IPS DF 19.7 (cell line): ENCODE measurements at regions not wholly inside any gene's neighbourhood (a gene's known extent, or its start where the extent isn't known, plus 50 kb on each side); places are given as distances from the start of the nearest gene placed in this dataset.
A peak's percentile ranks its signal among the peaks of the same experiment; 100 is the strongest.

Experiments
- DNase-seq: peaks from one replicate; pipeline ENCODE4 v3.0.0-alpha.2; 2013; ENCODE audit warnings: low read depth, low spot score

- DNase-seq = no peak
Observed at GRCh38 chr6:125537090-125537489, 212.3 kb upstream of the HEY2 start.

GRCh38 chr6:125539892-125540291, 209.5 kb upstream of the HEY2 start:
- DNase-seq = no peak

GRCh38 chr6:125544819-125545218, 204.6 kb upstream of the HEY2 start:
- DNase-seq = no peak

DNA sequence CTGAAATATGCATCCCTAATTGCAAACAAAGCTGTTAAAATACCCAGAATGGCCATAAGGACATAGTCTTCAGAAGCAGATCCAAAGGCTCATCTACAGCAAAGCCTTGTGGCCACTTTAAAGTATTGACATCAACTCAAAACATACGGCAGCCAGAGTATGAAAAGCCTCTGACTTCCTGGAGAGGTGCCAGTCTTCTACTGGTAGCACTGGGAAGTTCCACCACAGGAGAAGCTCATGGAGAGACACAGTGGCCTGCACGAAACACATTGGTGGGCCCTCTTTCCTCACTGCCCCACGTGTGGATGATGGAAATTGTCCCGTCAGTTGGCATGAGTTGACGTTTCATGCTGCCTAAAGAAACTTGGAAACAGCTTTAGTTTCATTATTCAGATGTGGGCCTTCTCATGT, 202.6 kb upstream of the HEY2 start:
- no peak for DNase-seq

DNA sequence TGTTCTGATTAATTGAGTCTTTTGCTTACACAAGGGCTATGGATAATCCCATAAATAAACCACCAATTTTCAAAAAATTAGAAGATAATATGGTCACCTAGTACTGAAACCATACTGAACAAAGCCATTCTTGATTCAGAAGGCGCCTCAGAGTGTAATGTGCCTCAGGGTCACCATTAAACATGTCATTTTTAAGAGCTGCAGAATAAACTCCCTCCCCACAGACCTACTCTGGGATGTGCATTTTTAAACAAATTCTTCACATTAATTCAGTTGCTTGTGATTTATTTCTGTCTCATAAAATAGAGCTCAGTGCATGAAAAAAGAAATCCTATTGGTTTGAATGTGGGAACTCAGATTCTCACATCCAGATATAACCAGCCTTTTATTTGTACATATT, 202.1 kb upstream of the HEY2 start:
- DNase-seq = no peak

- no peak for DNase-seq
Observed at GRCh38 chr6:125549202-125549884, 200.1 kb upstream of the HEY2 start.

- DNase-seq = no peak
Observed at GRCh38 chr6:125550892-125551291, 198.5 kb upstream of the HEY2 start.

DNA sequence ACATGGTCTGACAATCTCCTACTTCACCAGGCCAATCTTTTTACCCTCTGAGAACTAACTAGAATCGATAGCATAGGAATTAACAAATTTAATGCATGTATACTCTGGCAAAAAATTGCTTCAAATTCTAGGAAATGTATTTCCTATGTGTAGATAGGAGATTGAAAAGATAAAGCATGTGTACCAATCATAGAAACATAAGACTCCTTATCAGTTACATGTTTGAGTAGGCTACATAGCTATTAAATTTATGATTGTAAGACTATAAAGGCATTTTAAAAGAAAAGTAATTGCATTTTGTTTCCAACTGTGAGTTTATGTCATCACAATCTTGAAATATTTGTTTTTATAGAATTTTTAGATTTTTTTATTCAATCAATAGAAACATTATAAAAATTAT, 196.6 kb upstream of the HEY2 start:
- DNase-seq = no peak

GRCh38 chr6:125554456-125554855, 195.0 kb upstream of the HEY2 start:
- no peak for DNase-seq

- no peak for DNase-seq
Observed at GRCh38 chr6:125558241-125558843, 191.1 kb upstream of the HEY2 start.

DNA sequence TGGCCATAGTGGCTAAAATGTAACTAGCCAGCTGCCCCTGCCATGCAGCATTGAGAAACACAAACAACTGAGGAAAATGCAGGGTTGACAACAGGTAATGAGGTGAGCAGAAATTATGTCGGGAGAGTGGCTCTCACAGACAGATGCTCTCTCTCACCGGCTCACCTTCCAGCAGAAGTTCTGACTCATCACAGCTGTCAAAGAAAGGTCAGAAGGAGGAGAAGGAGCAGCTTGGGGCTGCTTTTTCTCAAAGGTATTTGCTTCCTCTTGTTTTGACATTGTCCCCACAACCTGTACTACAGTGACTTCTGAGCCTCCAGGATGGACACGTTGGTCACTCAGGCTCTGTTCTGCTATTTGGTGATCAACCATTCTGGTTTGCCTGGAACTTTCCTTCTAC, 190.5 kb upstream of the HEY2 start:
- DNase-seq = no peak

- DNase-seq = no peak
Observed at GRCh38 chr6:125562156-125562555, 187.3 kb upstream of the HEY2 start.

DNA sequence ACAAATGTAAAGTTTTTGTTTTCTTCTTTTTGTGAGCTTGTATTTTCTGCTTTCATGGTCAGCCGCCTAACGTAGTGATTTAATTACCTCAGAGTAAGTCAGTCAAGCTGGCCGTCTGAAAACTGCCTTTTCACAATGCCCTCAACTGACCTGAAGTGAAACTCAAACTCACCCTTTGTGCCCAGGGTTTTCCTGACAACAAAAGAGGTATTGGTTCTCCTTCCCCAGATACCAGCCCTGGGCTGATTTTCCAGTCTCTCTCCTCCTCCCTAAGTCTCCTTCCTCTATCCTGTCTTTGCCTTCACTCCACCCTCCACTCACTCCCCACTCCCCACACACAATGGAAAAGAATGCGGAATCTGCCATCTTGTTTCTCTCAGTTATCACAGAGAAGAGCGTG, 184.5 kb upstream of the HEY2 start:
- no peak for DNase-seq

DNA sequence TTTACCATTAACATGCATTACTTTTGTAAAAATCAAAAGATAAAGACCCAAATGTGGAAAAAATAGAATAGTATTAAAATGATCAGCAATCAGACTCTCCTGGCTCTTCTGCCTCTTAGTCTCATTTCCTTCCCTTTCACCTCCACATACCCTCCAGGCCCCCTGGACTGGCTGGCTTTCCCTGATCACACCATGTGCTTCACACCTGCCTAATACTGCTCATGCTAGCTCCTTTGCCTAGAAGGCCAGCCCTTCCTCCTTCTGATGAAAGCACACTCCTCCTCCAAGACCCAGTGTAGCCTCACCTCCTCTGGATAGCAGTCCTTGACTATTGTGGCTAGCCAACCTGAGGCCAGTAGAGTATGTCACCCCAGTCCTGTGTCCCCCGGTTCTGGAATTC, 182.0 kb upstream of the HEY2 start:
- DNase-seq = no peak

DNA sequence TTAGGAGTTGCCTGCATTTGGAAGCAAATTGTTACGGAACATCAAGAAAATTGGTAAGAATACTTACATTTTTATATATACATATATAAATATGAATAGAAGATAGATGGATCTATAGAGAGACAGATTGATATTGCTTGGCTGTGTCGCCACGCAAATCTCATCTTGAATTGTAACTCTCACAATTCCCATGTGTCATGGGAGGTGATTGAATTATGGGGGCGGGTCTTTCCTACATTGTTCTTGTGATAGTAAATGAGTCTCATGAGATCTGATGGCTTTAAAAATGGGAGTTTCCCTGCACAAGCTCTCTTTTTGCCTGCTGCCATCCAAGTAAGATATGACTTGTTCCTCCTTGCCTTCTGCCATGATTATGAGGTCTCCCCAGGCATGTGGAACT, 180.8 kb upstream of the HEY2 start:
- no peak for DNase-seq

GRCh38 chr6:125570526-125570925, 178.9 kb upstream of the HEY2 start:
- no peak for DNase-seq

GRCh38 chr6:125571207-125571755, 178.2 kb upstream of the HEY2 start:
- DNase-seq = no peak

DNA sequence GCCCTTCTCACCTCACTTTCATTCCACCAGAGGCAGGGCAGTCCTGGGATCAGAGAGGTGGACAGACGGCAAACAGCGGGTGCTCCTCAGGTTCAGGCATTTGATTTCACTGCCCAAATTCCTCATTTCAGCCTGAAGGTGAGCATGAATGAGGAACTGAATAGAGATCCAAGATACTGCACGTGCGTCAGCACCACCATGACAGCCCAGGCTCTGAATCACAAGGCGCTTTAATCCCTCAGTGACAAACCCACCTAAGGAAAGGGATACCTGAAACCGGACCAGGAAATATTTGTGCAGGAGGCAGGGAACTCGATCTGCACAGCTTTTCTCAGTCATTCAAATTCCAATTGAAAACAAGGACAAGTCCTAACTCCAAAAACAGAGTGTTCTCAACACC, 174.8 kb upstream of the HEY2 start:
- no peak for DNase-seq

DNA sequence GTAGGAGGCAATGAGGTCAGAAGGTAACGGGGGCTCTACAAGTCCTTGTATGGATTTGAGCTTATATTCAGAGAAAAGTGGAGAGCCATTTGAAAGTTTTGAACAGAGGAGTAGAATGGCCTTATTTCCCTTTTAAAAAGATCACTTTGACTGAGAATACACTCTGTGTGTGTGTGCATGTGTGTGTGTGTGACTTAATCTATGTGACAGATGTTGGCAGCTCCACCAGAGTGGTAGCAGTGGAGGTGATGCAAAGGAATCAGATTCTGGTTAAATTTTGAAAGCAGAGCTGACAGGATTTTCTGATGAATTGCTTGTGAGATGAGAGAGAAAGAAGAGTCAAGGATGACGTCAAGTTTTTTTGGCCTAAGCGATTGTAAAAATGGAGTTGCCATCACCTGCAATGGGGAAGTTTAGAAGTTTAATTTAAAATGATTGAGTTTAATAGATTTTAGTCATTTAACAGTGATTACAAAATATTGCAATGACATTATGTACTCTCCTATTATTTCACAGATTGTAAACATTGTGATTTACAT, 172.2 kb upstream of the HEY2 start:
- no peak for DNase-seq

DNA sequence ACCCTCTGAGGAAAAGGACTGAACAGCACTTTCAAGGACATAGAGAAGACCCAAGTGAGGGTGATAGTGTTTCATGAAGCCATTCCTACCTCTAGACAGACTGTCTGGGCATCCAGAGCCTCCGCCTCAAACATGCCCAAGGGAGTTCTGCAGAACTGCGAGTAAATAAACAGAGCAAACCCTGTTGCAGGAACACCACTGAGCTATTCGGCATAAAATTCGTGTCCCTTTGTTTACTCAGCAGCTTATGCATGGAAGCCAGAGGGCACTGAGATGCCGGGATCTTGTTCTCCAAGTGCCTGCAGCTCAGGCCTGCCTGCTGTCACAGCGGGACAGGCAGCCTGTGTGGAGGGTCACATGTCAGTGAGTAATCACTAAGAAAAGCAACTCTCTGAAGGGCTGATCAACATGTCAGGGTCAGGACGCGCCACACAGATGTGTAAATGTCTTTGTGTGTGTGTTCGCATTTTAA, 164.9 kb upstream of the HEY2 start:
- peak; percentile 69 for DNase-seq

GRCh38 chr6:125585470-125585869, 164.0 kb upstream of the HEY2 start:
- no peak for DNase-seq

GRCh38 chr6:125586074-125586473, 163.4 kb upstream of the HEY2 start:
- no peak for DNase-seq

- no peak for DNase-seq
Observed at GRCh38 chr6:125586605-125587004, 162.8 kb upstream of the HEY2 start.
